CD8-positive, alpha-beta memory T cell (primary cell): ENCODE measurements at regions not wholly inside any gene's neighbourhood (a gene's known extent, or its start where the extent isn't known, plus 50 kb on each side); places are given as distances from the start of the nearest gene placed in this dataset.
A peak's percentile ranks its signal among the peaks of the same experiment; 100 is the strongest.
"Not testable (repeated sequence)": the region's sequence is repeated elsewhere in the genome, so short reads cannot be mapped to it uniquely, and the experiment has no call there.

Experiments
- CTCF ChIA-PET: fragments of 350-600 bp; sonication (Branson Sonifier 250); formaldehyde crosslinking; loops from one replicate; lab custom pipeline; 2021; ENCODE audit warnings: antibody characterized with exemption; lab: Charles Lee
- POLR2A ChIA-PET: fragments of 350-600 bp; sonication (Branson Sonifier 250); formaldehyde crosslinking; loops from one replicate; lab custom pipeline; 2021; ENCODE audit warnings: antibody characterized with exemption; lab: Charles Lee
- DNase-seq, 5 donors: peaks; one replicate each; pipeline versions ENCODE4 v3.0.0 to v3.0.0-alpha.2; 2020 to 2022; ENCODE audit warnings: mixed read lengths in 1 of 5
- H3K27ac ChIP-seq: one replicate; pipeline ENCODE4 v1.7.0; 2013; ENCODE audit warnings: low read depth, mild to moderate bottlenecking, low read length, moderate library complexity
- H3K27me3 ChIP-seq: 2 replicates; pipeline ENCODE4 v1.7.0; 2013; ENCODE audit warnings: low read length, mild to moderate bottlenecking; ENCODE audit not compliant: insufficient read depth, poor library complexity, severe bottlenecking
- H3K36me3 ChIP-seq: 2 replicates; pipeline ENCODE4 v1.7.0; 2013; ENCODE audit warnings: mild to moderate bottlenecking, low read length, moderate library complexity; ENCODE audit not compliant: insufficient read depth
- H3K4me1 ChIP-seq: 2 replicates; pipeline ENCODE4 v1.7.0; 2013; ENCODE audit warnings: mild to moderate bottlenecking, low read length, moderate library complexity; ENCODE audit not compliant: insufficient read depth
- H3K4me3 ChIP-seq: 2 replicates; pipeline ENCODE4 v1.7.0; 2013; ENCODE audit warnings: mild to moderate bottlenecking, low read length
- H3K9me3 ChIP-seq: 2 replicates; pipeline ENCODE4 v1.7.0; 2013; ENCODE audit warnings: mild to moderate bottlenecking, low read length
- H3K27ac Mint-ChIP-seq, 8 donors: one replicate each; pipeline ENCODE4 v1.8.0; 2020 to 2021; ENCODE audit warnings: mixed read lengths in 8 of 8, mild to moderate bottlenecking in 6 of 8, inconsistent platforms in 3 of 8, moderate library complexity in 3 of 8
- H3K27me3 Mint-ChIP-seq, 2 donors: one replicate each; pipeline ENCODE4 v1.8.0; 2020 to 2021; ENCODE audit warnings: mixed read lengths in 2 of 2, mild to moderate bottlenecking in 1 of 2, moderate library complexity in 1 of 2
- H3K36me3 Mint-ChIP-seq, 3 donors: one replicate each; pipeline ENCODE4 v1.8.0; 2020 to 2021; ENCODE audit warnings: mixed read lengths in 3 of 3, inconsistent platforms in 1 of 3, mild to moderate bottlenecking in 1 of 3
- H3K4me1 Mint-ChIP-seq, 3 donors: one replicate each; pipeline ENCODE4 v1.8.0; 2020 to 2021; ENCODE audit warnings: mixed read lengths in 3 of 3, inconsistent platforms in 1 of 3, mild to moderate bottlenecking in 1 of 3
- H3K4me3 Mint-ChIP-seq, 7 donors: one replicate each; pipeline ENCODE4 v1.8.0; 2020 to 2021; ENCODE audit warnings: mixed read lengths in 7 of 7, mild to moderate bottlenecking in 6 of 7, moderate library complexity in 4 of 7, inconsistent platforms in 2 of 7
- H3K9me3 Mint-ChIP-seq, 5 donors: one replicate each; pipeline ENCODE4 v1.8.0; 2020 to 2022; ENCODE audit warnings: mixed read lengths in 5 of 5, mild to moderate bottlenecking in 3 of 5, moderate library complexity in 2 of 5, inconsistent platforms in 1 of 5

- Histone ChIP-seq H3K27me3 (no peaks in the 10 kb centered on the region), H3K4me1 (no peaks in the 10 kb centered on the region), H3K36me3 (no peaks in the 10 kb centered on the region), H3K9me3 (no peaks in the 10 kb centered on the region), H3K27ac (no peak overlapping the region), H3K4me3 (no peak overlapping the region)
- no peak overlapping the region for H3K27ac Mint-ChIP-seq
- no peak overlapping the region for H3K4me3 Mint-ChIP-seq
- no peaks in the 10 kb centered on the region for H3K27me3 Mint-ChIP-seq
- no peaks in the 10 kb centered on the region for H3K36me3 Mint-ChIP-seq
- DNase-seq = no peak
- H3K9me3 Mint-ChIP-seq = peaks cover 0 to 2% (median 0%) of the 10 kb centered on the region in 5 donors
- ChIA-PET CTCF (no interaction called here), POLR2A (no interaction called here)
- no peaks in the 10 kb centered on the region for H3K4me1 Mint-ChIP-seq
Measured at GRCh38 chr12:131445795-131446194, 265.1 kb upstream of the SFSWAP start.

GRCh38 chr12:131447636-131448035 lies 263.3 kb upstream of the SFSWAP start:
- H3K27ac Mint-ChIP-seq, H3K4me3 ChIP-seq, H3K27ac ChIP-seq, DNase-seq, H3K4me1 Mint-ChIP-seq, H3K27me3 ChIP-seq, H3K4me3 Mint-ChIP-seq, CTCF ChIA-PET, H3K4me1 ChIP-seq, H3K36me3 Mint-ChIP-seq, H3K36me3 ChIP-seq, POLR2A ChIA-PET, H3K27me3 Mint-ChIP-seq, H3K9me3 ChIP-seq: not testable (repeated sequence)
- H3K9me3 Mint-ChIP-seq = peaks cover 0 to 11% (median 6%) of the 10 kb centered on the region in 5 donors

- Mint-ChIP-seq H3K27me3 (peaks cover 3 to 8% of the 10 kb centered on the region in 2 donors), H3K4me3 (no peak overlapping the region), H3K9me3 (peaks cover 0 to 11% (median 6%) of the 10 kb centered on the region in 5 donors), H3K27ac (no peak overlapping the region), H3K4me1 (peaks cover 0 to 4% (median 0%) of the 10 kb centered on the region in 3 donors), H3K36me3 (no peaks in the 10 kb centered on the region)
- Histone ChIP-seq H3K9me3 (no peaks in the 10 kb centered on the region), H3K27ac (no peak overlapping the region), H3K27me3 (no peaks in the 10 kb centered on the region), H3K36me3 (no peaks in the 10 kb centered on the region), H3K4me3 (no peak overlapping the region), H3K4me1 (no peaks in the 10 kb centered on the region)
- DNase-seq = no peak
- POLR2A ChIA-PET = no interaction called here
- CTCF ChIA-PET = no interaction called here
Measured at GRCh38 chr12:131448254-131448795, 262.6 kb upstream of the SFSWAP start.

GRCh38 chr12:131449027-131449426 lies 261.9 kb upstream of the SFSWAP start:
- POLR2A ChIA-PET = no interaction called here
- H3K27ac ChIP-seq = no peak overlapping the region
- H3K36me3 ChIP-seq = no peaks in the 10 kb centered on the region
- Mint-ChIP-seq H3K9me3 (peaks cover 0 to 11% (median 6%) of the 10 kb centered on the region in 5 donors), H3K27me3 (peaks cover 3 to 8% of the 10 kb centered on the region in 2 donors), H3K36me3 (no peaks in the 10 kb centered on the region), H3K4me3 (no peak overlapping the region), H3K4me1 (peaks cover 0 to 4% (median 0%) of the 10 kb centered on the region in 3 donors), H3K27ac (no peak overlapping the region)
- no peaks in the 10 kb centered on the region for H3K9me3 ChIP-seq
- CTCF ChIA-PET = no interaction called here
- no peaks in the 10 kb centered on the region for H3K4me1 ChIP-seq
- H3K27me3 ChIP-seq = no peaks in the 10 kb centered on the region
- DNase-seq = no peak
- H3K4me3 ChIP-seq = no peak overlapping the region

GRCh38 chr12:131452444-131452860 lies 258.4 kb upstream of the SFSWAP start:
- POLR2A ChIA-PET = no interaction called here
- no peaks in the 10 kb centered on the region for H3K9me3 ChIP-seq
- CTCF ChIA-PET = no interaction called here

GRCh38 chr12:131454418-131455217 lies 256.3 kb upstream of the SFSWAP start:
- ChIA-PET POLR2A (no interaction called here), CTCF (no interaction called here)
- Histone ChIP-seq H3K36me3 (no peaks in the 10 kb centered on the region), H3K4me1 (no peaks in the 10 kb centered on the region), H3K27me3 (no peaks in the 10 kb centered on the region), H3K27ac (no peak overlapping the region), H3K4me3 (no peak overlapping the region), H3K9me3 (no peaks in the 10 kb centered on the region)
- Mint-ChIP-seq H3K9me3 (peaks cover 0 to 9% (median 6%) of the 10 kb centered on the region in 5 donors), H3K4me3 (no peak overlapping the region), H3K27me3 (peaks cover 10 to 33% of the 10 kb centered on the region in 2 donors), H3K4me1 (peaks cover 0 to 4% (median 0%) of the 10 kb centered on the region in 3 donors), H3K36me3 (no peaks in the 10 kb centered on the region), H3K27ac (peak overlapping the region in 1 of 8 donors; percentile 95)
- peak in 1 of 5 donors; percentile 13 for DNase-seq

More at GRCh38 chr12:131452444-131452860, 258.4 kb upstream of the SFSWAP start:
- no peak overlapping the region for H3K27ac ChIP-seq
- no peaks in the 10 kb centered on the region for H3K36me3 Mint-ChIP-seq
- H3K36me3 ChIP-seq = no peaks in the 10 kb centered on the region
- H3K27me3 Mint-ChIP-seq = peaks cover 10 to 20% of the 10 kb centered on the region in 2 donors
- H3K4me1 Mint-ChIP-seq = peaks cover 0 to 4% (median 0%) of the 10 kb centered on the region in 3 donors
- peaks cover 0 to 11% (median 6%) of the 10 kb centered on the region in 5 donors for H3K9me3 Mint-ChIP-seq
- no peaks in the 10 kb centered on the region for H3K27me3 ChIP-seq
- peak overlapping the region in 1 of 8 donors; percentile 36 for H3K27ac Mint-ChIP-seq
- H3K4me3 ChIP-seq = no peak overlapping the region
- no peak for DNase-seq
- peak overlapping the region in 1 of 7 donors; percentile 65 for H3K4me3 Mint-ChIP-seq
- no peaks in the 10 kb centered on the region for H3K4me1 ChIP-seq

GRCh38 chr12:131455218-131455506 lies 255.7 kb upstream of the SFSWAP start:
- ChIA-PET POLR2A (no interaction called here), CTCF (no interaction called here)
- no peaks in the 10 kb centered on the region for H3K4me1 ChIP-seq
- Mint-ChIP-seq H3K9me3 (peaks cover 0 to 9% (median 6%) of the 10 kb centered on the region in 5 donors), H3K27ac (no peak overlapping the region), H3K4me1 (peaks cover 0 to 4% (median 0%) of the 10 kb centered on the region in 3 donors), H3K27me3 (peaks cover 10 to 34% of the 10 kb centered on the region in 2 donors), H3K36me3 (no peaks in the 10 kb centered on the region), H3K4me3 (no peak overlapping the region)
- H3K36me3 ChIP-seq = no peaks in the 10 kb centered on the region
- no peak overlapping the region for H3K4me3 ChIP-seq
- H3K27me3 ChIP-seq = no peaks in the 10 kb centered on the region
- DNase-seq = no peak
- no peaks in the 10 kb centered on the region for H3K9me3 ChIP-seq
- H3K27ac ChIP-seq = no peak overlapping the region

- Mint-ChIP-seq H3K36me3 (no peaks in the 10 kb centered on the region), H3K9me3 (peaks cover 0 to 9% (median 6%) of the 10 kb centered on the region in 5 donors), H3K27me3 (peaks cover 10 to 39% of the 10 kb centered on the region in 2 donors), H3K4me3 (no peak overlapping the region), H3K27ac (no peak overlapping the region), H3K4me1 (peaks cover 0 to 4% (median 0%) of the 10 kb centered on the region in 3 donors)
- H3K4me1 ChIP-seq = no peaks in the 10 kb centered on the region
- H3K27me3 ChIP-seq = no peaks in the 10 kb centered on the region
- H3K36me3 ChIP-seq = no peaks in the 10 kb centered on the region
- no peak overlapping the region for H3K4me3 ChIP-seq
- no peak for DNase-seq
- H3K27ac ChIP-seq = no peak overlapping the region
- ChIA-PET POLR2A (no interaction called here), CTCF (no interaction called here)
- H3K9me3 ChIP-seq = no peaks in the 10 kb centered on the region
Measured at GRCh38 chr12:131455581-131456110, 255.2 kb upstream of the SFSWAP start.
